Upper lobe of left lung (tissue), 6 donors: ENCODE measurements at regions not wholly inside any gene's neighbourhood (a gene's known extent, or its start where the extent isn't known, plus 50 kb on each side); places are given as distances from the start of the nearest gene placed in this dataset.

ENCODE experiments used
- ATAC-seq, 2 donors: fragments of 200-7000 bp; cut with Tn5 transposase; one replicate each; pipeline ENCODE4 v1.9.1; 2022; ENCODE audit warnings: mild to moderate bottlenecking in 2 of 2, moderate library complexity in 2 of 2; ENCODE audit not compliant: low FRiP score in 2 of 2
- DNase-seq, 2 donors: peaks; one replicate each; pipeline ENCODE4 v3.0.0-alpha.2; 2019 to 2020
- H3K27ac ChIP-seq, 4 donors: fragments of 200-600 bp; sonication (generic); one replicate each; pipeline ENCODE4 v1.5.1; 2016 to 2019
- H3K27me3 ChIP-seq, 4 donors: fragments of 200-600 bp; sonication (generic); one replicate each; pipeline ENCODE4 v1.5.1; 2017 to 2019
- H3K36me3 ChIP-seq, 4 donors: fragments of 200-600 bp; sonication (generic); one replicate each; pipeline ENCODE4 v1.5.1; 2016 to 2019
- H3K4me1 ChIP-seq, 4 donors: fragments of 200-600 bp; sonication (generic); one replicate each; pipeline ENCODE4 v1.5.1; 2018 to 2019
- H3K4me3 ChIP-seq, 4 donors: fragments of 200-600 bp; sonication (generic); one replicate each; pipeline ENCODE4 v1.5.1; 2017 to 2019; ENCODE audit warnings: mild to moderate bottlenecking in 2 of 4, moderate library complexity in 1 of 4
- H3K9me3 ChIP-seq, 4 donors: fragments of 200-600 bp; sonication (generic); one replicate each; pipeline ENCODE4 v1.5.1; 2018 to 2019
- EP300 ChIP-seq, 4 donors: sonication (generic); formaldehyde crosslinking; IDR thresholded peaks; one replicate each; pipeline ENCODE4 v1.5.1; 2017; ENCODE audit warnings: antibody characterized with exemption in 4 of 4, control low read depth in 2 of 4
- POLR2A ChIP-seq, 4 donors: fragments of 450-650 bp; IDR thresholded peaks; one replicate each; pipeline ENCODE4 v1.5.1; 2016 to 2017; ENCODE audit warnings: antibody characterized with exemption in 4 of 4, mild to moderate bottlenecking in 2 of 4
- POLR2AphosphoS5 ChIP-seq, 2 donors: sonication (generic); formaldehyde crosslinking; IDR thresholded peaks; one replicate each; pipeline ENCODE4 v1.5.1; 2017; ENCODE audit warnings: antibody characterized with exemption in 2 of 2
- WGBS, 2 donors: methylation state at CpG; one replicate each; pipeline ENCODE4 v1.1.5; 2017 to 2018; 5-methylcytosine and 5-hydroxymethylcytosine counted together
- TF ChIP-seq, protein P1 (sequence below), 6 experiments: fragments of 450-650 bp in 4 of 6; fragments of 200-600 bp in 2 of 6; sonication (generic) in 2 of 6; IDR thresholded peaks; one replicate each; pipeline ENCODE4 v1.5.1; 2016 to 2019; ENCODE audit warnings: antibody characterized with exemption in 6 of 6
- donor health status: DM: no; HTN: no; CAD: no; lungs with moderate emphysema.
- donor health status: DM: no; HTN: yes; CAD: no; lungs with severe emphysema.

GRCh38 chr6:167666571-167667203 lies 160.0 kb upstream of the AFDN start:
- no peak for ATAC-seq
- H3K9me3 ChIP-seq: no peaks in the 10 kb centered on the region
- H3K27ac ChIP-seq: no peak overlapping the region
- DNase-seq: no peak
- TF ChIP-seq POLR2AphosphoS5 (IDR thresholded peaks at IDR 0.05): no peak
- 87 to 95% methylated on average over 18 to 20 of the region's 20 CpGs for WGBS, 2 donors
- peaks cover 0 to 2% (median 0%) of the 10 kb centered on the region in 4 donors for H3K4me1 ChIP-seq
- no peak overlapping the region for H3K4me3 ChIP-seq
- no peaks in the 10 kb centered on the region for H3K27me3 ChIP-seq
- H3K36me3 ChIP-seq: no peaks in the 10 kb centered on the region

DNA sequence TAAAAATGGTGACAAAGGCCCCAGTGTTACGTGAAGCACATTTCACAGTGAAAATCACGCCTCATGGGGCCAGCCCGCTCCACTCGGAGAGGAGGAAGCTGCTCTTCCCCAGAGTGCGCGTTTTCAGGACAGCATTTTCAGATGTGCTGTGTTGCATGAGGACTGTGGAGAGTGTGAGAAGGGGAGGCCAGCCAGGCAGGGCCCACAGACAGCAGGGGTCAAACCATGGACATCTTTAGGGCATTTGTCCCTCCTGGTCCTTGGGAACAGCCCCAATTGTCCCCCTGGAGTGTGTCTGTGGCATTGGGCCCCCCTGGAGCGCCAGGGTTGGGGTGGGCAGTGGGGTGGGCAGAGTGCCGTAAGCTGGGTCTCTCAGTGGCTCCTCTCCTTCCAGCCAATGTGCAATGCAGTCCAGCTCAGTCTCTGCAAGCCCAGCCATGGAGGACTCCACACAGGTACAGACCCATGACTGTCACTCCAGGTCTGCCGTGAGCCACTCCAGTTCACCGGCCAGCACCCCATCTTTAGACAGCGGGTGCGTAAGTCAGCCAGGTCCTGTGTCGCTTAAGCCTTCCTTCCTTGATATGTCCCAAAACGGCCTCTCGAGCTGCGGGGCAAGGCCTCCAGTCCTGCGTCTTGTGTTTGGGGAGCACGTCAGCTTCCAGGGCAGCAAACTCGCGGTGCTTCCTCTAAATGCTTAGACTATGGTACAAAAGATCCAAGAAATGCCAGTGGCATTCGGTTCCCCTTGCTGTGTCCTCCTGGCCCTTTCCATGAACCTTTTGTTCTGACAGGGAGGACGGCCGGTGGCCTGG lies 159.3 kb upstream of the AFDN start:
- 93 to 95% methylated on average over 21 to 23 of the region's 23 CpGs for WGBS, 2 donors
- DNase-seq (peak in 1 of 2 donors; percentile 35), ATAC-seq (no peak)
- Histone ChIP-seq H3K9me3 (no peaks in the 10 kb centered on the region), H3K27me3 (no peaks in the 10 kb centered on the region), H3K27ac (no peak overlapping the region), H3K4me1 (no peaks in the 10 kb centered on the region), H3K36me3 (no peaks in the 10 kb centered on the region), H3K4me3 (no peak overlapping the region)
- no peak for TF ChIP-seq POLR2A (IDR thresholded peaks at IDR 0.05)
- no peak for TF ChIP-seq POLR2AphosphoS5 (IDR thresholded peaks at IDR 0.05)
- TF ChIP-seq EP300 (IDR thresholded peaks at IDR 0.05): no peak
- TF ChIP-seq, protein P1, sequence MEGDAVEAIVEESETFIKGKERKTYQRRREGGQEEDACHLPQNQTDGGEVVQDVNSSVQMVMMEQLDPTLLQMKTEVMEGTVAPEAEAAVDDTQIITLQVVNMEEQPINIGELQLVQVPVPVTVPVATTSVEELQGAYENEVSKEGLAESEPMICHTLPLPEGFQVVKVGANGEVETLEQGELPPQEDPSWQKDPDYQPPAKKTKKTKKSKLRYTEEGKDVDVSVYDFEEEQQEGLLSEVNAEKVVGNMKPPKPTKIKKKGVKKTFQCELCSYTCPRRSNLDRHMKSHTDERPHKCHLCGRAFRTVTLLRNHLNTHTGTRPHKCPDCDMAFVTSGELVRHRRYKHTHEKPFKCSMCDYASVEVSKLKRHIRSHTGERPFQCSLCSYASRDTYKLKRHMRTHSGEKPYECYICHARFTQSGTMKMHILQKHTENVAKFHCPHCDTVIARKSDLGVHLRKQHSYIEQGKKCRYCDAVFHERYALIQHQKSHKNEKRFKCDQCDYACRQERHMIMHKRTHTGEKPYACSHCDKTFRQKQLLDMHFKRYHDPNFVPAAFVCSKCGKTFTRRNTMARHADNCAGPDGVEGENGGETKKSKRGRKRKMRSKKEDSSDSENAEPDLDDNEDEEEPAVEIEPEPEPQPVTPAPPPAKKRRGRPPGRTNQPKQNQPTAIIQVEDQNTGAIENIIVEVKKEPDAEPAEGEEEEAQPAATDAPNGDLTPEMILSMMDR (IDR thresholded peaks at IDR 0.05): no peak

GRCh38 chr6:167668019-167668753 lies 158.5 kb upstream of the AFDN start:
- H3K27ac ChIP-seq: no peak overlapping the region
- TF ChIP-seq POLR2A (IDR thresholded peaks at IDR 0.05) (no peak), EP300 (IDR thresholded peaks at IDR 0.05) (no peak), POLR2AphosphoS5 (IDR thresholded peaks at IDR 0.05) (no peak)
- TF ChIP-seq, protein P1 (IDR thresholded peaks at IDR 0.05): no peak
- H3K27me3 ChIP-seq: no peaks in the 10 kb centered on the region
- H3K4me1 ChIP-seq: no peaks in the 10 kb centered on the region
- ATAC-seq: no peak
- H3K36me3 ChIP-seq: no peaks in the 10 kb centered on the region
- H3K4me3 ChIP-seq: no peak overlapping the region
- no peak for DNase-seq
- WGBS, 2 donors: 59 to 62% methylated on average over 26 of the region's 26 CpGs
- H3K9me3 ChIP-seq: no peaks in the 10 kb centered on the region

- H3K27me3 ChIP-seq: no peaks in the 10 kb centered on the region
- WGBS, 2 donors: 89 to 90% methylated on average over 16 to 17 of the region's 21 CpGs
- H3K27ac ChIP-seq: no peak overlapping the region
- no peak for ATAC-seq
- TF ChIP-seq EP300 (IDR thresholded peaks at IDR 0.05) (no peak), POLR2AphosphoS5 (IDR thresholded peaks at IDR 0.05) (no peak), POLR2A (IDR thresholded peaks at IDR 0.05) (no peak)
- TF ChIP-seq, protein P1 (IDR thresholded peaks at IDR 0.05): no peak
- DNase-seq: peak in 1 of 2 donors; percentile 46
- H3K36me3 ChIP-seq: no peaks in the 10 kb centered on the region
- H3K9me3 ChIP-seq: no peaks in the 10 kb centered on the region
- no peak overlapping the region for H3K4me3 ChIP-seq
- no peaks in the 10 kb centered on the region for H3K4me1 ChIP-seq
Measured at GRCh38 chr6:167668754-167669552, 157.8 kb upstream of the AFDN start.

GRCh38 chr6:167669553-167669849 lies 157.2 kb upstream of the AFDN start:
- no peaks in the 10 kb centered on the region for H3K9me3 ChIP-seq

More at GRCh38 chr6:167669553-167669849, 157.2 kb upstream of the AFDN start:
- DNase-seq (no peak), ATAC-seq (no peak)
- Histone ChIP-seq H3K4me1 (no peaks in the 10 kb centered on the region), H3K4me3 (no peak overlapping the region), H3K27me3 (no peaks in the 10 kb centered on the region), H3K36me3 (no peaks in the 10 kb centered on the region), H3K27ac (no peak overlapping the region)
- TF ChIP-seq, protein P1 (IDR thresholded peaks at IDR 0.05): no peak
- TF ChIP-seq POLR2A (IDR thresholded peaks at IDR 0.05): no peak
- no peak for TF ChIP-seq EP300 (IDR thresholded peaks at IDR 0.05)
- TF ChIP-seq POLR2AphosphoS5 (IDR thresholded peaks at IDR 0.05): no peak
- 86 to 94% methylated on average over 3 to 9 of the region's 9 CpGs for WGBS, 2 donors
